SK-N-SH treated with all-trans-retinoic acid at 6 μM for 48 hours (cell line): ENCODE measurements at regions not wholly inside any gene's neighbourhood (a gene's known extent, or its start where the extent isn't known, plus 50 kb on each side); places are given as distances from the start of the nearest gene placed in this dataset.

Experiments
- ATAC-seq: fragments of 200-7000 bp; cut with Tn5 transposase; 3 replicates; pipeline ENCODE4 v1.9.1; 2020; ENCODE audit warnings: mild to moderate bottlenecking, moderate library complexity
- ARNTL ChIP-seq: fragments of 450-650 bp; formaldehyde crosslinking; IDR thresholded peaks from 2 replicates; pipeline ENCODE4 v1.5.0; 2020; ENCODE audit warnings: low read depth, mild to moderate bottlenecking, moderate library complexity, borderline replicate concordance
- BACH2 ChIP-seq: fragments of 250-450 bp; sonication (Bioruptor Pico); IDR thresholded peaks from 2 replicates; pipeline ENCODE4 v1.9.0; 2021; ENCODE audit warnings: mild to moderate bottlenecking, borderline replicate concordance
- CSDC2 ChIP-seq: fragments of 250-450 bp; sonication (Bioruptor Pico); IDR thresholded peaks from 2 replicates; pipeline ENCODE4 v1.5.0; 2020; ENCODE audit warnings: mild to moderate bottlenecking, moderate library complexity
- CSRNP3 ChIP-seq: fragments of 250-450 bp; sonication (Bioruptor Pico); IDR thresholded peaks from 2 replicates; pipeline ENCODE4 v1.5.1; 2021; ENCODE audit warnings: mild to moderate bottlenecking, moderate library complexity
- GLIS3 ChIP-seq: fragments of 250-450 bp; sonication (Bioruptor Pico); IDR thresholded peaks from 2 replicates; pipeline ENCODE4 v1.5.0; 2020; ENCODE audit warnings: mild to moderate bottlenecking, moderate library complexity
- ISL1 ChIP-seq: fragments of 250-450 bp; sonication (Bioruptor Pico); IDR thresholded peaks from 2 replicates; pipeline ENCODE4 v2.1.2; 2022; ENCODE audit warnings: mild to moderate bottlenecking, moderate library complexity
- OSR1 ChIP-seq: fragments of 250-450 bp; sonication (Bioruptor Pico); IDR thresholded peaks from 2 replicates; pipeline ENCODE4 v1.8.0; 2022; ENCODE audit warnings: moderate library complexity, mild to moderate bottlenecking, inconsistent platforms
- PATZ1 ChIP-seq: fragments of 250-450 bp; sonication (Bioruptor Pico); IDR thresholded peaks from 2 replicates; pipeline ENCODE4 v1.8.0; 2020; ENCODE audit warnings: mild to moderate bottlenecking, moderate library complexity, borderline replicate concordance
- POU6F1 ChIP-seq: fragments of 250-450 bp; sonication (Bioruptor Pico); IDR thresholded peaks from 2 replicates; pipeline ENCODE4 v1.8.0; 2021; ENCODE audit warnings: low read depth, mild to moderate bottlenecking, moderate library complexity, borderline replicate concordance
- PPARA ChIP-seq: fragments of 250-450 bp; sonication (Bioruptor Pico); IDR thresholded peaks from 2 replicates; pipeline ENCODE4 v1.5.0; 2020; ENCODE audit warnings: mild to moderate bottlenecking, borderline replicate concordance
- RARB ChIP-seq: fragments of 250-450 bp; sonication (Bioruptor Pico); IDR thresholded peaks from 2 replicates; pipeline ENCODE4 v1.8.0; 2021; ENCODE audit warnings: mild to moderate bottlenecking, moderate library complexity
- SNAI2 ChIP-seq: fragments of 250-450 bp; sonication (Bioruptor Pico); IDR thresholded peaks from 2 replicates; pipeline ENCODE4 v1.5.0; 2020; ENCODE audit warnings: mild to moderate bottlenecking, moderate library complexity
- TCF4 ChIP-seq: fragments of 250-450 bp; sonication (Bioruptor Pico); IDR thresholded peaks from 2 replicates; pipeline ENCODE4 v1.8.0; 2021; ENCODE audit warnings: mild to moderate bottlenecking, moderate library complexity, borderline replicate concordance
- TOX ChIP-seq: fragments of 250-450 bp; sonication (Bioruptor Pico); IDR thresholded peaks from 2 replicates; pipeline ENCODE4 v1.8.0; 2021; ENCODE audit warnings: mild to moderate bottlenecking, moderate library complexity, borderline replicate concordance
- TSHZ2 ChIP-seq: fragments of 250-450 bp; sonication (Bioruptor Pico); IDR thresholded peaks from 2 replicates; pipeline ENCODE4 v1.5.0; 2020; ENCODE audit warnings: mild to moderate bottlenecking, moderate library complexity
- ZC3H10 ChIP-seq: fragments of 250-450 bp; sonication (Bioruptor Pico); IDR thresholded peaks from 2 replicates; pipeline ENCODE4 v1.5.1; 2021; ENCODE audit warnings: mild to moderate bottlenecking, moderate library complexity
- ZFP3 ChIP-seq: fragments of 250-450 bp; sonication (Bioruptor Pico); IDR thresholded peaks from 2 replicates; pipeline ENCODE4 v1.5.0; 2020; ENCODE audit warnings: mild to moderate bottlenecking, moderate library complexity
- ZNF565 ChIP-seq: fragments of 450-650 bp; formaldehyde crosslinking; conservative IDR thresholded peaks from 2 replicates; pipeline ENCODE4 v1.5.0; 2020; ENCODE audit warnings: low read depth, mild to moderate bottlenecking, moderate library complexity
- ZNF70 ChIP-seq: fragments of 450-650 bp; formaldehyde crosslinking; IDR thresholded peaks from 2 replicates; pipeline ENCODE4 v1.5.0; 2020; ENCODE audit warnings: mild to moderate bottlenecking, moderate library complexity

GRCh38 chr12:89117448-89118034 lies 234.8 kb downstream of the DUSP6 start (continued):
- TF ChIP-seq ZNF565 (CRISPR knock-in tag) (no peak), TOX (CRISPR knock-in tag) (no peak), ZC3H10 (CRISPR knock-in tag) (no peak)
- TF ChIP-seq, all 23 proteins: peak for 0

- no peak for ATAC-seq
These were observed 240.3 kb downstream of the DUSP6 start for GRCh38 chr12:89111964-89112363.

DNA sequence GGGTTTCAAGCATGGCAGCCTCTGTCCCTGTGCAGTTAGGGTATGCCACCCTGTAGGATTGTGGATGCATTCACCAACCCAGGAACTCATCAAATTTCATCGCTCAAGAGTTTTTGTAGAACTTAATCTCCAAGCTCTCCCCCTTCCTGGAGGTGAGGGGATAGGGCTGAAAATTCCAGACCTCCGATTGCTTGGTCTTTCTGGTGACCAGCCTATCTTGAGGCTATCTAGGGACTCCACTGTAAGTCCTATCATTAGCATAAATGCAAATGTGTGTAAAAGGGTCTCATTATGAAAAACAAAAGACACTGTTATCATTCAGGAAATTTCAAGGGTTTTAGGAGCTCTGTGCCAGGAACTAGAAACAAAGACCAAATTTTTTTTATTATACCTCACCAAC lies 244.0 kb downstream of the DUSP6 start:
- no peak for ATAC-seq
- TF ChIP-seq POU6F1: no peak
- no peak for TF ChIP-seq CSDC2 (CRISPR knock-in tag)
- no peak for TF ChIP-seq OSR1 (CRISPR knock-in tag)

More at GRCh38 chr12:89111964-89112363, 240.3 kb downstream of the DUSP6 start:
- TF ChIP-seq ZNF565 (CRISPR knock-in tag) (no peak), BACH2 (CRISPR knock-in tag) (no peak), PATZ1 (CRISPR knock-in tag) (no peak)

- TF ChIP-seq ZNF70 (CRISPR knock-in tag) (0 out of 2 replicates have a peak, but pooled peaks have one; percentile 22), OSR1 (CRISPR knock-in tag) (no peak)
- no peak for ATAC-seq
These were observed 245.4 kb downstream of the DUSP6 start for GRCh38 chr12:89106950-89107349.

- ATAC-seq: no peak
- TF ChIP-seq ZFP3: no peak
- TF ChIP-seq SNAI2 (CRISPR knock-in tag): no peak
- TF ChIP-seq GLIS3: no peak
- TF ChIP-seq TCF4 (CRISPR knock-in tag): no peak
- no peak for TF ChIP-seq POU6F1
- TF ChIP-seq ARNTL (CRISPR knock-in tag): no peak
- TF ChIP-seq ISL1 (CRISPR knock-in tag): no peak
- TF ChIP-seq ZC3H10 (CRISPR knock-in tag): no peak
These were observed 247.1 kb downstream of the DUSP6 start for GRCh38 chr12:89105243-89105642.

DNA sequence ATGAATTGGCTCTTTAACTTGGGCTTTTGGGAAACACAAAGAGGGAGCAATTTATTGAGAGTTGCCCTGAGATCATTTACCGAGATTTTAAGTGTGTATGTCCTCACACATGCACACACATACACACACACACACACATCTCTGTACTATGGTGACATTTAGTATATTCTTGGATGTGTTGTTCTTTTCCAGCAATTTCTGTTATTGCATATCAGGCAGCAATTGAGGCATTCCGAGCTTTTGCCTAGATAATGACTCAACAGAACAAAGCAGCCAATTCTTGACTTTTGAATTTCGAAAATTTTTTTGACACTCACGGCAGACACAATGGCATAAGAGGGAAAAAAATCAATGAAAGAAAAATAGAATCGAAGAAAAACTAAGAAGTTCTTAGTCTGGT lies 248.5 kb downstream of the DUSP6 start:
- no peak for ATAC-seq
- TF ChIP-seq TSHZ2 (CRISPR knock-in tag): no peak
- TF ChIP-seq ZFP3: no peak
- TF ChIP-seq PATZ1 (CRISPR knock-in tag): no peak
- TF ChIP-seq RARB: no peak
- no peak for TF ChIP-seq PPARA
- TF ChIP-seq OSR1 (CRISPR knock-in tag): no peak
- no peak for TF ChIP-seq TOX (CRISPR knock-in tag)
- TF ChIP-seq CSRNP3 (CRISPR knock-in tag): no peak
- TF ChIP-seq ISL1 (CRISPR knock-in tag): no peak
- TF ChIP-seq ZNF565 (CRISPR knock-in tag): no peak
- TF ChIP-seq SNAI2 (CRISPR knock-in tag): no peak
- TF ChIP-seq BACH2 (CRISPR knock-in tag): no peak
- TF ChIP-seq ARNTL (CRISPR knock-in tag): no peak
